ENCODE measurements at regions not wholly inside any gene's neighbourhood (a gene's known extent, or its start where the extent isn't known, plus 50 kb on each side); places are given as distances from the start of the nearest gene placed in this dataset.

- peak overlapping the region; percentile 15 to 40 (median 33) for H3K27ac ChIP-seq
- in situ Hi-C loops (cut with MboI; ENCODE audit: low pct_ligation_motif_present in 1 of 4, low pct_unique_long_range_greater_than_20kb in 1 of 4, low sequenced_read_pairs in 3 of 4) = no loop called here
- peak; percentile 11 for DNase-seq
Measured at GRCh38 chrX:55326985-55327384, 62.3 kb upstream of the PAGE3 start.

DNA sequence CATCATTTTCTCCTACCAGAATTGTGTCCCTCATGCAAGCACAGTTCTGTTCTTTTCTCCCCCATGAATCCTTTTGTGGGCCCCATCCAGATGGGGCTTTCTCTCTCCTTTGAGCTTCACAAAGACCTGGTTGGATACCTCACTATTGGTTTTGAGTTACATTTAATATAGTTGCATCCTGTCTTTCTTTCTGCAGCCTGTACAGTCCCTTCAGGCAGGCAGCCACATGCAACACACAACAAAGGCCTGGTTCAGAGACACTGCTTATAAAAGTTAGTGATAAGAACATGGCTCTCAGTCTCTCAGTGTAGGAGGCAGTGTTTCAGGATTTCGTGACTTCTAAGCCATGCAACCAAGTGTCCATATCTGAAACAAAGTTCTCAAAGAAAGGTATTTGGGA, 70.6 kb upstream of the PAGE3 start:
- in situ Hi-C loops (cut with MboI; ENCODE audit: low pct_ligation_motif_present in 1 of 4, low pct_unique_long_range_greater_than_20kb in 1 of 4, low sequenced_read_pairs in 3 of 4) = no loop called here
- WGBS, 2 donors (ENCODE audit: low coverage in 1 of 2) = 38% methylated on average over 1 of the region's 1 CpG; no CpG with 5 or more reads in 1 of the 2 donors

More at GRCh38 chrX:55326985-55327384, 62.3 kb upstream of the PAGE3 start:
- intact Hi-C loops (cut with DNase I; ENCODE audit: low total_unique reads) = no loop called here
- TF ChIP-seq POLR2AphosphoS5 (IDR thresholded peaks at IDR 0.05) (peak in 1 of 3 donors; percentile 13), EP300 (IDR thresholded peaks at IDR 0.05; ENCODE audit: low read depth) (no peak), POLR2A (IDR thresholded peaks at IDR 0.05) (no peak)
- TF ChIP-seq, protein P1, sequence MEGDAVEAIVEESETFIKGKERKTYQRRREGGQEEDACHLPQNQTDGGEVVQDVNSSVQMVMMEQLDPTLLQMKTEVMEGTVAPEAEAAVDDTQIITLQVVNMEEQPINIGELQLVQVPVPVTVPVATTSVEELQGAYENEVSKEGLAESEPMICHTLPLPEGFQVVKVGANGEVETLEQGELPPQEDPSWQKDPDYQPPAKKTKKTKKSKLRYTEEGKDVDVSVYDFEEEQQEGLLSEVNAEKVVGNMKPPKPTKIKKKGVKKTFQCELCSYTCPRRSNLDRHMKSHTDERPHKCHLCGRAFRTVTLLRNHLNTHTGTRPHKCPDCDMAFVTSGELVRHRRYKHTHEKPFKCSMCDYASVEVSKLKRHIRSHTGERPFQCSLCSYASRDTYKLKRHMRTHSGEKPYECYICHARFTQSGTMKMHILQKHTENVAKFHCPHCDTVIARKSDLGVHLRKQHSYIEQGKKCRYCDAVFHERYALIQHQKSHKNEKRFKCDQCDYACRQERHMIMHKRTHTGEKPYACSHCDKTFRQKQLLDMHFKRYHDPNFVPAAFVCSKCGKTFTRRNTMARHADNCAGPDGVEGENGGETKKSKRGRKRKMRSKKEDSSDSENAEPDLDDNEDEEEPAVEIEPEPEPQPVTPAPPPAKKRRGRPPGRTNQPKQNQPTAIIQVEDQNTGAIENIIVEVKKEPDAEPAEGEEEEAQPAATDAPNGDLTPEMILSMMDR (IDR thresholded peaks at IDR 0.05) = no peak
- Histone ChIP-seq H3K4me3 (no peak overlapping the region), H3K36me3 (no peaks in the 10 kb centered on the region), H3K27me3 (no peaks in the 10 kb centered on the region), H3K4me1 (no peaks in the 10 kb centered on the region), H3K9me3 (no peaks in the 10 kb centered on the region)
- WGBS, 2 donors (ENCODE audit: low coverage in 1 of 2) = 48% methylated on average over 5 of the region's 5 CpGs; no CpG with 5 or more reads in 1 of the 2 donors

DNA sequence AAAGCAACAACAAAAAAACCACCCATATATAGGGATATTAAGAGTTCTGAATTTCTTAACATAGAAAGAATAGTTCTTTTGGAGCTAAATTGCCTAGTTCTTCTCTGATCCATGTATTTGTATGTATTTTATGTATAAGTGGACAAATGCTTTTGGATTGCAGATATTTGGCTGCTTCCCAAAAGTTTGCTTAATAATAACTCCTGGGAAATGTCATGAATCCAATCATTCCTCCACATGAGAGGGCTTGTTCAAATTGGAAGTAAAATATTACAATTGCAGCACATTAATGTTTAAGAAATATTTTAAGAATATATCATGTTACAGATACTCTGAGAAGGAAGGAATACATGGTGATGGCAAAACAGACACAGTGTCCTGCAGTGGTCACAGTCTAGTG, 71.5 kb upstream of the PAGE3 start:
- H3K36me3 ChIP-seq = no peaks in the 10 kb centered on the region
- DNase-seq = no peak
- in situ Hi-C loops (cut with MboI; ENCODE audit: low pct_ligation_motif_present in 1 of 4, low pct_unique_long_range_greater_than_20kb in 1 of 4, low sequenced_read_pairs in 3 of 4) (no loop called here), intact Hi-C loops (cut with DNase I; ENCODE audit: low total_unique reads) (no loop called here)
- no peak overlapping the region for H3K4me3 ChIP-seq
- H3K4me1 ChIP-seq = no peaks in the 10 kb centered on the region
- no peak for TF ChIP-seq POLR2AphosphoS5 (IDR thresholded peaks at IDR 0.05)
- TF ChIP-seq, protein P1 (IDR thresholded peaks at IDR 0.05) = no peak
- no peak for TF ChIP-seq POLR2A (IDR thresholded peaks at IDR 0.05)
- TF ChIP-seq EP300 (IDR thresholded peaks at IDR 0.05; ENCODE audit: low read depth) = no peak
- no peaks in the 10 kb centered on the region for H3K9me3 ChIP-seq
- H3K27me3 ChIP-seq = no peaks in the 10 kb centered on the region
- no peak overlapping the region for H3K27ac ChIP-seq

More for the DNA sequence above, 70.6 kb upstream of the PAGE3 start:
- H3K9me3 ChIP-seq = no peaks in the 10 kb centered on the region
- H3K4me1 ChIP-seq = no peaks in the 10 kb centered on the region
- intact Hi-C loops (cut with DNase I; ENCODE audit: low total_unique reads) = no loop called here
- no peak overlapping the region for H3K27ac ChIP-seq
- no peaks in the 10 kb centered on the region for H3K27me3 ChIP-seq
- H3K36me3 ChIP-seq = no peaks in the 10 kb centered on the region
- no peak overlapping the region for H3K4me3 ChIP-seq
- DNase-seq = no peak
- TF ChIP-seq POLR2AphosphoS5 (IDR thresholded peaks at IDR 0.05) (no peak), EP300 (IDR thresholded peaks at IDR 0.05; ENCODE audit: low read depth) (no peak), POLR2A (IDR thresholded peaks at IDR 0.05) (no peak)
- TF ChIP-seq, protein P1 (IDR thresholded peaks at IDR 0.05) = no peak

DNA sequence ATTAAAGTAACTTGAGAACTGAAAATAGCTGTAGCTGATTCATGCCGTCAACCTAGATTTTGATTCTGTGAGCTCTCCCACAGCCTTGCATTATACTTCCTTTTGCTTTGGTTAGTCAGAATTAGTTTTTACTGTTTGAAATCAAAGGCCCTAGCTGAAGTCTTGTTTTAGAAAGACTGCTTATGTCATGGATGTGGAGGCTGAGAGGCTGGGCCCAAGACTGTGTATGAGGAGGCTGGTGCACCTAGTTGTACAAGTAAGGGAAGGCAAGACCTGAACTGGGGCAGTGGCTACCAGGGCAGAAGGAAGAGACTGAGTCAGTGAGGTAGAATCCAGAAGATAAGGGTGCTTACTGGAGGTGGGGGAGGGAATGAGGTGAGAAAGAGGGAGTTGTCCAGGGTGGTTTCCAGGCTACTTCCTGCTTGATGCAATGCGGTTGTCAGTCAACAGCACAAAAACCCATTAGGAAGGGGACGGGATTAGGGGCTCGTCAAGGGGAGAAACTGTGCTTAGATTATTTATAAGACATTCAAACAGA, 76.2 kb upstream of the PAGE3 start:
- DNase-seq = no peak
- no peaks in the 10 kb centered on the region for H3K27me3 ChIP-seq
- no peak overlapping the region for H3K27ac ChIP-seq
- no peaks in the 10 kb centered on the region for H3K9me3 ChIP-seq
- TF ChIP-seq, protein P1 (IDR thresholded peaks at IDR 0.05) = no peak
- TF ChIP-seq POLR2AphosphoS5 (IDR thresholded peaks at IDR 0.05) (no peak), EP300 (IDR thresholded peaks at IDR 0.05; ENCODE audit: low read depth) (no peak), POLR2A (IDR thresholded peaks at IDR 0.05) (no peak)
- WGBS, 2 donors (ENCODE audit: low coverage in 1 of 2) = 80% methylated on average over 4 of the region's 4 CpGs; no CpG with 5 or more reads in 1 of the 2 donors
- H3K4me1 ChIP-seq = no peaks in the 10 kb centered on the region
- no peaks in the 10 kb centered on the region for H3K36me3 ChIP-seq
- intact Hi-C loops (cut with DNase I; ENCODE audit: low total_unique reads) = no loop called here
- H3K4me3 ChIP-seq = no peak overlapping the region
- in situ Hi-C loops (cut with MboI; ENCODE audit: low pct_ligation_motif_present in 1 of 4, low pct_unique_long_range_greater_than_20kb in 1 of 4, low sequenced_read_pairs in 3 of 4) = no loop called here

All from transverse colon (tissue), 4 donors.